ENCODE measurements at regions not wholly inside any gene's neighbourhood (a gene's known extent, or its start where the extent isn't known, plus 50 kb on each side); places are given as distances from the start of the nearest gene placed in this dataset.

GRCh38 chr13:112259511-112259910 lies 116.6 kb upstream of the SPACA7 start:
- TF ChIP-seq CTCF (IDR thresholded peaks at IDR 0.05 in 4 of 5, conservative IDR thresholded peaks at IDR 0.05 in 1 of 5) (no peak), POLR2A (IDR thresholded peaks at IDR 0.05) (no peak)
